T-cell (primary cell): ENCODE measurements at regions not wholly inside any gene's neighbourhood (a gene's known extent, or its start where the extent isn't known, plus 50 kb on each side); places are given as distances from the start of the nearest gene placed in this dataset.

Experiments used
- ATAC-seq, 4 experiments: fragments of 200-7000 bp in 3 of 4; fragments of 150-1000 bp in 1 of 4; cut with Tn5 transposase; replicated peaks in 1 of 4; 1 replicate in 3 of 4; 2 replicates in 1 of 4; pipeline ENCODE4 v1.10.0; 2021; ENCODE audit warnings: moderate library complexity in 3 of 4, mild to moderate bottlenecking in 2 of 4, moderate number of reproducible peaks in 1 of 4
- CTCF ChIA-PET, 2 donors: fragments of 300-600 bp; sonication (Branson Sonifier 250); formaldehyde crosslinking; loops; one replicate each; lab custom pipeline; 2022; ENCODE audit warnings: antibody characterized with exemption in 2 of 2; lab: Charles Lee
- POLR2A ChIA-PET, 2 donors: fragments of 300-600 bp; sonication (Branson Sonifier 250); formaldehyde crosslinking; loops; one replicate each; lab custom pipeline; 2022; ENCODE audit warnings: antibody characterized with exemption in 2 of 2; lab: Charles Lee
- DNase-seq, 35 experiments: peaks; one replicate each; pipeline versions ENCODE4 v3.0.0 to v3.0.0-alpha.2; 2013 to 2023
- H3K27ac ChIP-seq: one replicate; pipeline ENCODE4 v1.5.1; 2013; ENCODE audit warnings: low read length
- H3K27me3 ChIP-seq, 2 experiments: replicated peaks in 1 of 2; 1 replicate in 1 of 2; 2 replicates in 1 of 2; pipeline versions ENCODE4 v1.6.1 to v1.7.0; 2013; ENCODE audit warnings: low read length in 1 of 2, mixed read lengths in 1 of 2; ENCODE audit not compliant: control insufficient read depth in 2 of 2, insufficient read depth in 2 of 2; ENCODE audit errors: extremely low read depth in 1 of 2
- H3K36me3 ChIP-seq, 2 donors: 1 replicate in 1 of 2; 2 replicates in 1 of 2; pipeline versions ENCODE4 v1.6.1 to v1.7.0; 2013; ENCODE audit warnings: low read length in 1 of 2; ENCODE audit not compliant: control insufficient read depth in 2 of 2, insufficient read depth in 1 of 2; ENCODE audit errors: extremely low read depth in 1 of 2
- H3K4me1 ChIP-seq, 2 experiments: 1 replicate in 1 of 2; 2 replicates in 1 of 2; pipeline versions ENCODE4 v1.6.1 to v1.7.0; 2013; ENCODE audit warnings: low read length in 2 of 2, mixed read lengths in 1 of 2; ENCODE audit not compliant: insufficient read depth in 2 of 2, control insufficient read depth in 1 of 2; ENCODE audit errors: extremely low read depth in 1 of 2
- H3K4me3 ChIP-seq, 2 donors: 1 replicate in 1 of 2; 2 replicates in 1 of 2; pipeline versions ENCODE4 v1.5.1 to v1.7.0; 2013; ENCODE audit warnings: mild to moderate bottlenecking in 2 of 2, low read length in 1 of 2, moderate library complexity in 1 of 2; ENCODE audit not compliant: control insufficient read depth in 1 of 2; ENCODE audit errors: extremely low read depth in 1 of 2
- H3K9me3 ChIP-seq: 2 replicates; pipeline ENCODE4 v1.7.0; 2013
- H3K27ac Mint-ChIP-seq, 2 donors: one replicate each; pipeline ENCODE4 v1.8.0; 2020 to 2021; ENCODE audit warnings: mild to moderate bottlenecking in 2 of 2, mixed read lengths in 2 of 2
- H3K27me3 Mint-ChIP-seq, 2 donors: one replicate each; pipeline ENCODE4 v1.8.0; 2021 to 2022; ENCODE audit warnings: mixed read lengths in 2 of 2
- H3K36me3 Mint-ChIP-seq: one replicate; pipeline ENCODE4 v1.8.0; 2021; ENCODE audit warnings: mixed read lengths
- H3K4me1 Mint-ChIP-seq, 3 donors: one replicate each; pipeline ENCODE4 v1.8.0; 2020 to 2022; ENCODE audit warnings: mixed read lengths in 3 of 3, mild to moderate bottlenecking in 1 of 3
- H3K4me3 Mint-ChIP-seq, 3 donors: one replicate each; pipeline ENCODE4 v1.8.0; 2020 to 2022; ENCODE audit warnings: mild to moderate bottlenecking in 3 of 3, mixed read lengths in 3 of 3, moderate library complexity in 3 of 3
- H3K9me3 Mint-ChIP-seq, 3 donors: one replicate each; pipeline ENCODE4 v1.8.0; 2020 to 2022; ENCODE audit warnings: mixed read lengths in 3 of 3
- WGBS: methylation state at CpG from one replicate; pipeline ENCODE4 v1.1.5; 2013; ENCODE audit warnings: missing lambda C conversion rate; ENCODE audit not compliant: insufficient coverage; 5-methylcytosine and 5-hydroxymethylcytosine counted together

- no peaks in the 10 kb centered on the region for H3K4me1 Mint-ChIP-seq
- H3K27ac ChIP-seq = no peak overlapping the region
Measured at GRCh38 chr17:72046643-72047612, 73.9 kb upstream of the SOX9 start.

DNA sequence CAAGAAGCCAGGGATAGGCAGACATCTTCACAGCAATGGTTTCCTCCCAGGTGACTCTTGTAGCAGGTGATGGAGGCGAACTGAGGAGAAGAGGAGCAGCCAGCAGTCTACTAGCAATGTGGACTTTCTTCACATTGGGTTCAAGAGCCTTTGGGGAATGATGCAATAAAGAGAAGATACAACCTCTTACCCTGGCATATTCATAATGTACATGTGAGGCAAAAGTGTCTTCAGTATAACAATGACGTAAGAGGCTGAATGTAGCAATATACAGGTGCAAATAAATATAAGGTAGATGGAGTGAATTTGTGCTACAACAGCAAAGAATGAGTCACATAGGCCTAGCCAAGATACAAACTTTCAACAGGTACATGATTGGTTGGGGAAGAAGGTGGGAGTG, 70.9 kb upstream of the SOX9 start:
- Mint-ChIP-seq H3K4me1 (no peaks in the 10 kb centered on the region), H3K9me3 (peaks cover 5 to 11% (median 6%) of the 10 kb centered on the region in 3 donors), H3K4me3 (no peak overlapping the region), H3K27me3 (peaks cover 0 to 5% of the 10 kb centered on the region in 2 donors), H3K27ac (no peak overlapping the region), H3K36me3 (no peaks in the 10 kb centered on the region)
- POLR2A ChIA-PET = no interaction called here
- Histone ChIP-seq H3K36me3 (no peaks in the 10 kb centered on the region), H3K4me1 (no peaks in the 10 kb centered on the region), H3K27ac (no peak overlapping the region), H3K9me3 (no peaks in the 10 kb centered on the region), H3K4me3 (no peak overlapping the region), H3K27me3 (peaks cover 0 to 5% of the 10 kb centered on the region in 2 experiments)
- CTCF ChIA-PET = no interaction called here
- DNase-seq = no peak
- ATAC-seq = no peak
- no CpG with 5 or more reads among the region's 2 CpGs for WGBS

More at GRCh38 chr17:72046643-72047612, 73.9 kb upstream of the SOX9 start:
- WGBS = 89% methylated on average over 10 of the region's 14 CpGs
- H3K4me3 Mint-ChIP-seq = no peak overlapping the region
- H3K36me3 Mint-ChIP-seq = no peaks in the 10 kb centered on the region
- H3K27ac Mint-ChIP-seq = no peak overlapping the region
- no peaks in the 10 kb centered on the region for H3K9me3 ChIP-seq
- ChIA-PET POLR2A (no interaction called here), CTCF (no interaction called here)
- H3K4me1 ChIP-seq = no peaks in the 10 kb centered on the region
- H3K27me3 ChIP-seq = no peaks in the 10 kb centered on the region
- DNase-seq (no peak), ATAC-seq (no peak)
- H3K27me3 Mint-ChIP-seq = peaks cover 0 to 2% of the 10 kb centered on the region in 2 donors
- peaks cover 6 to 11% (median 8%) of the 10 kb centered on the region in 3 donors for H3K9me3 Mint-ChIP-seq
- H3K36me3 ChIP-seq = no peaks in the 10 kb centered on the region
- H3K4me3 ChIP-seq = no peak overlapping the region

DNA sequence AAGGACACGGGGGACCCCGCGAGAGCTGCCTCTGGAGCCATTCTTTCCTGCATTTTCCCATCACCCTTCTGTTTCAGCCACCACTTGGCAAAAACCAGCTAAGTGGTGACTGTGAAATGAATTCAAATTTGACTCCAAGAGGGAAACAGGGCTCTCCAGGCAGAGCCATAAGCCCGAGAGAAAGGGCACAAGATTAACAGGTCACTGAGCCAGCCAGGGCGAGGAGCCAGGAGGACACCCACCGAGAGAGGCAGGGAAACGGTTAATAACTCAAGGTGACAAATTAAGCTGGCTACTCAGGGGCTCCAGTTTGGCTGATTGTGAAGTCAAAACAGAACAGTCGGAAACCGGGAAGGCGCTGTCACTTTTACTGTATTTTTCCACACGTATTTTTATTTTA, 67.8 kb upstream of the SOX9 start:
- peaks cover 5 to 11% (median 6%) of the 10 kb centered on the region in 3 donors for H3K9me3 Mint-ChIP-seq
- H3K36me3 Mint-ChIP-seq = no peaks in the 10 kb centered on the region
- H3K27ac Mint-ChIP-seq = no peak overlapping the region
- ATAC-seq (no peak), DNase-seq (no peak)
- ChIA-PET POLR2A (no interaction called here), CTCF (no interaction called here)
- H3K4me1 ChIP-seq = no peaks in the 10 kb centered on the region
- H3K4me3 Mint-ChIP-seq = no peak overlapping the region
- H3K27me3 ChIP-seq = peaks cover 0 to 5% of the 10 kb centered on the region in 2 experiments
- H3K9me3 ChIP-seq = no peaks in the 10 kb centered on the region
- H3K4me3 ChIP-seq = no peak overlapping the region
- peaks cover 0 to 3% of the 10 kb centered on the region in 2 donors for H3K27me3 Mint-ChIP-seq
- no peak overlapping the region for H3K27ac ChIP-seq
- WGBS = 10% methylated on average over 4 of the region's 11 CpGs
- H3K4me1 Mint-ChIP-seq = no peaks in the 10 kb centered on the region
- H3K36me3 ChIP-seq = no peaks in the 10 kb centered on the region

DNA sequence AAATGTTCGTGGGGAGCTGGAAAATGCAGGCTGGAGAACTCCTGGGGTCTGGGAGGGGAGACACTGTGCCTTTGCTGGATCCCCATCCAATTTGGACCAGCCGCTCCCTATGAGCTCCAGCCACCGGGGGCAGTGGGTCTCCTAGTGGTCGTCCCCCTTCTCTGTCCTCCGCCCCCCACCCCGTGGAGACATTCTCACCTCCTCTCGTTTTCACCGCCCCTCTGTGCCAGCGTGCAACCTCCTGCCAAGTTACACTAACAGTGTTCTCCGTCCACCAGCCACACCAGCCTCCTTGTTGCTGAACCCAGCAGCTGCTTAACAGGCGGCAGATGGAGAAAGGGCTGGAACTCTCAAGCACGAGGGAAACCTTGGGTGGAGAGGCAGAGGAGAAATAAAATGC, 67.4 kb upstream of the SOX9 start:
- WGBS = no CpG with 5 or more reads among the region's 12 CpGs
- H3K27me3 ChIP-seq = peaks cover 0 to 5% of the 10 kb centered on the region in 2 experiments

DNA sequence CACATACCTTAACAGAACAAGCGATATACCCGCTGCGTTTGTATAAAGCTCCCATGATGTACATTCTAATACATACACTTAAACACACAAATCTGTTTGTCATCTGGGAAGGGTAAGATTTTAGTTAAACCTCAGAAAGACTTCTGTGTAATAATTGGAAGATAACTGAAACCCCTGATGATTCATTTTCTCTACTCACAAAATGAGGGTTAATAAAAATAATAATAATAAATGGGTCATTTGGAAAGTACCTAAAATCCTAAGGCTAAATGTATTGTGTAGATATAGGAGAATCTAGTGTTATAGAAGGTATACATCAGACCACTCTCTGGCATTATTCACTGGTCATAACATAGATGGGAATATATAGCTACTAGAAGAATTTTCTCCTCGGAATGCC, 64.7 kb upstream of the SOX9 start:
- Histone ChIP-seq H3K4me1 (no peaks in the 10 kb centered on the region), H3K27ac (no peak overlapping the region), H3K9me3 (no peaks in the 10 kb centered on the region), H3K27me3 (peaks cover 0 to 5% of the 10 kb centered on the region in 2 experiments), H3K36me3 (no peaks in the 10 kb centered on the region), H3K4me3 (no peak overlapping the region)
- H3K27ac Mint-ChIP-seq = no peak overlapping the region
- POLR2A ChIA-PET = no interaction called here
- no peak for ATAC-seq
- WGBS = no CpG with 5 or more reads among the region's 4 CpGs
- peaks cover 0 to 3% of the 10 kb centered on the region in 2 donors for H3K27me3 Mint-ChIP-seq
- H3K36me3 Mint-ChIP-seq = no peaks in the 10 kb centered on the region
- H3K4me1 Mint-ChIP-seq = no peaks in the 10 kb centered on the region
- CTCF ChIA-PET = no interaction called here
- peaks cover 0 to 4% (median 0%) of the 10 kb centered on the region in 3 donors for H3K9me3 Mint-ChIP-seq
- DNase-seq = no peak
- H3K4me3 Mint-ChIP-seq = no peak overlapping the region

More for the DNA sequence above, 67.4 kb upstream of the SOX9 start:
- DNase-seq = no peak
- Histone ChIP-seq H3K36me3 (no peaks in the 10 kb centered on the region), H3K27ac (no peak overlapping the region), H3K9me3 (no peaks in the 10 kb centered on the region), H3K4me1 (no peaks in the 10 kb centered on the region), H3K4me3 (no peak overlapping the region)
- POLR2A ChIA-PET = no interaction called here
- CTCF ChIA-PET = no interaction called here
- H3K4me3 Mint-ChIP-seq = no peak overlapping the region
- no peak for ATAC-seq
- H3K36me3 Mint-ChIP-seq = no peaks in the 10 kb centered on the region
- H3K4me1 Mint-ChIP-seq = no peaks in the 10 kb centered on the region
- peaks cover 5 to 11% (median 6%) of the 10 kb centered on the region in 3 donors for H3K9me3 Mint-ChIP-seq
- H3K27me3 Mint-ChIP-seq = peaks cover 0 to 3% of the 10 kb centered on the region in 2 donors
- no peak overlapping the region for H3K27ac Mint-ChIP-seq

DNA sequence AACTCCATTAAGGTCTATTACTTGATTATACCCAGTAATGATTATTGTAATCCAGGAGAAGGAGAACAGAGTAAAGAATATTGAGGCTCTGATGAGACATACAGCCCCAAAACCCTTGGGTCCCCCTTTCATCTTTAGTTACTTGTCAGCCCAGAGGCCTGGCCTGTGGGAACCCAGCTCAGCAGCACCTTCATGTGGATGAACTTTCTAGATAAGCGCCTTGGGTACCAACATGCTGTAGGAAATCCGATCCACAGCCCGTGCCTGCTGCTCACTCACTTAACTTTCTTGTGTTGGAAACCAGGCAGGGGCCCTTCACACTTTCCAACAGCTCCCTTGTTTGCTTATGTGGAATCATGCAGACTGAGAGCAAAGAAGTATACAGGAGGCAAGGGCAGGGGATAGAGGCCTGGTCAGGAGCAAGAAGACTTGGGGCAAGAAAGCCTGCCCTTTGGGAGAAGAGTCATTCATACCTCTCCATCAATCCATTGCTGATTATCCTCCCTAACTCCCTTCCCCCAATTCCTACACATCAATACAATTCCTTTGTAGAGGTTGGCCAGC, 64.0 kb upstream of the SOX9 start:
- WGBS = 70% methylated on average over 3 of the region's 3 CpGs
- ATAC-seq (no peak), DNase-seq (no peak)
- Mint-ChIP-seq H3K4me3 (no peak overlapping the region), H3K27me3 (peaks cover 0 to 3% of the 10 kb centered on the region in 2 donors), H3K36me3 (no peaks in the 10 kb centered on the region), H3K4me1 (no peaks in the 10 kb centered on the region), H3K27ac (no peak overlapping the region), H3K9me3 (peaks cover 0 to 3% (median 0%) of the 10 kb centered on the region in 3 donors)
- H3K4me3 ChIP-seq = no peak overlapping the region
- no peaks in the 10 kb centered on the region for H3K9me3 ChIP-seq
- POLR2A ChIA-PET = no interaction called here
- H3K36me3 ChIP-seq = no peaks in the 10 kb centered on the region
- CTCF ChIA-PET = no interaction called here
- no peak overlapping the region for H3K27ac ChIP-seq
- no peaks in the 10 kb centered on the region for H3K4me1 ChIP-seq
- peaks cover 0 to 5% of the 10 kb centered on the region in 2 experiments for H3K27me3 ChIP-seq
